ENCODE measurements at regions not wholly inside any gene's neighbourhood (a gene's known extent, or its start where the extent isn't known, plus 50 kb on each side); places are given as distances from the start of the nearest gene placed in this dataset.

DNA sequence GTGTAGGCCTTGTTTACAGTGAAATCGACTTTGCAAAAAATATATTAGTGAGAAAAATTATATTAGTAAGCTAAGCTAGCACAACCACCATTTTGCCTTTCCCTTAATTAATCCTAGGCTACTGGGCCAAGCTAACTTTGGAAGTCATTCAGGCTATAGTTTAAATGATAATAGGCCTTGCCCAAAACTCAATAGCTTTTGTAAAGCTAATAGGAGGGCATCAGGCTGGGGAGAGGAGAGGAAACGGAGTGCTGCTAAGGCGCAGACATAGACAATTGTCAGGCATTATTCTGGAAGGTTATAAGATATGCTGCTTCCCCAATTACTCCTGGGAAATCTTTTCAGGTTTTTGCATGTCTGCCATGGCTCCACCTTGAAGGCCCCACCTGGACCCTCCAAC is 1286.0 kb downstream of the NSUN3 start:
- TF ChIP-seq CTCF (IDR thresholded peaks at IDR 0.05; ENCODE audit: low read depth, low read length, poor library complexity, severe bottlenecking), result no peak
- TF ChIP-seq EZH2phosphoT487 (IDR thresholded peaks at IDR 0.05; ENCODE audit: borderline replicate concordance, low read length), result no peak

Data from DOHH2 (cell line).